ENCODE measurements at regions not wholly inside any gene's neighbourhood (a gene's known extent, or its start where the extent isn't known, plus 50 kb on each side); places are given as distances from the start of the nearest gene placed in this dataset.
"Not testable (repeated sequence)": the region's sequence is repeated elsewhere in the genome, so short reads cannot be mapped to it uniquely, and the experiment has no call there.

DNA sequence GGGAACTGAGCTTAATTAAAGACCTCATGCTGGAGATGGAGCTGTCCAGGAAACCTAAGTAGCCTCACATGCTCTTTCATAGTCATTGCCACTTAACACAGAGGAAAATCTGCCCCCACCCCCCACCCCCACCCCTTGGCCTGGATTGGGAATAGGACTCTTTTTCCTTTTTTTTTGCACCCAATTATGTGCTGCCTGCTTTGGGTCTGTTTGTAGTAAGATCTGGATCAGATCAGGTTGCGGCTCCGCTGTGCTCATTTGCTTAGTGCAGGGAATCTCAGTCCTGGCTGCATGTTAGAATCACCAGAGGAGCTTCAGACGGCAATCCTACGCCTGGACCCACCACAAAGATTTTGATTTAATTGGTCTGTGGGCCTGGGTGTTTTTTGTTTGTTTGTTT is 219.0 kb downstream of the UTP18 start:
- peaks cover 0 to 6% of the 10 kb centered on the region in 2 donors for H3K9me3 Mint-ChIP-seq
- peaks cover 7% of the 10 kb centered on the region for H3K9me3 ChIP-seq (ENCODE audit: control insufficient read depth, insufficient read depth, low read length)
- 79% methylated on average over 4 of the region's 4 CpGs for whole genome bisulfite sequencing (ENCODE audit: insufficient coverage)
- peaks cover 12% of the 10 kb centered on the region for H3K36me3 Mint-ChIP-seq
- ATAC-seq (no peak), DNase-seq (no peak)
- no peak overlapping the region for H3K4me3 Mint-ChIP-seq
- H3K27me3 ChIP-seq (ENCODE audit: control insufficient read depth, insufficient read depth, low read length) = peaks cover 2% of the 10 kb centered on the region
- H3K27ac ChIP-seq (ENCODE audit: low read length) = no peak overlapping the region
- no peaks in the 10 kb centered on the region for H3K4me1 ChIP-seq (ENCODE audit: control insufficient read depth, insufficient read depth, low read length)
- no peaks in the 10 kb centered on the region for H3K36me3 ChIP-seq (ENCODE audit: control insufficient read depth, insufficient read depth, low read length)
- TF ChIP-seq, protein P1, sequence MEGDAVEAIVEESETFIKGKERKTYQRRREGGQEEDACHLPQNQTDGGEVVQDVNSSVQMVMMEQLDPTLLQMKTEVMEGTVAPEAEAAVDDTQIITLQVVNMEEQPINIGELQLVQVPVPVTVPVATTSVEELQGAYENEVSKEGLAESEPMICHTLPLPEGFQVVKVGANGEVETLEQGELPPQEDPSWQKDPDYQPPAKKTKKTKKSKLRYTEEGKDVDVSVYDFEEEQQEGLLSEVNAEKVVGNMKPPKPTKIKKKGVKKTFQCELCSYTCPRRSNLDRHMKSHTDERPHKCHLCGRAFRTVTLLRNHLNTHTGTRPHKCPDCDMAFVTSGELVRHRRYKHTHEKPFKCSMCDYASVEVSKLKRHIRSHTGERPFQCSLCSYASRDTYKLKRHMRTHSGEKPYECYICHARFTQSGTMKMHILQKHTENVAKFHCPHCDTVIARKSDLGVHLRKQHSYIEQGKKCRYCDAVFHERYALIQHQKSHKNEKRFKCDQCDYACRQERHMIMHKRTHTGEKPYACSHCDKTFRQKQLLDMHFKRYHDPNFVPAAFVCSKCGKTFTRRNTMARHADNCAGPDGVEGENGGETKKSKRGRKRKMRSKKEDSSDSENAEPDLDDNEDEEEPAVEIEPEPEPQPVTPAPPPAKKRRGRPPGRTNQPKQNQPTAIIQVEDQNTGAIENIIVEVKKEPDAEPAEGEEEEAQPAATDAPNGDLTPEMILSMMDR (IDR thresholded peaks at IDR 0.05) = no peak
- no peak overlapping the region for H3K27ac Mint-ChIP-seq
- H3K4me3 ChIP-seq (ENCODE audit: low read length) = no peak overlapping the region
- intact Hi-C loops (cut with micrococcal nuclease) = no loop called here
- peaks cover 6 to 32% of the 10 kb centered on the region in 2 donors for H3K27me3 Mint-ChIP-seq (ENCODE audit: low read depth in 2 of 2)
- no peaks in the 10 kb centered on the region for H3K4me1 Mint-ChIP-seq

- Histone ChIP-seq H3K4me3 (ENCODE audit: low read length) (no peak overlapping the region), H3K4me1 (ENCODE audit: control insufficient read depth, insufficient read depth, low read length) (no peaks in the 10 kb centered on the region), H3K36me3 (ENCODE audit: control insufficient read depth, insufficient read depth, low read length) (no peaks in the 10 kb centered on the region), H3K27ac (ENCODE audit: low read length) (no peak overlapping the region), H3K9me3 (ENCODE audit: control insufficient read depth, insufficient read depth, low read length) (peaks cover 7% of the 10 kb centered on the region), H3K27me3 (ENCODE audit: control insufficient read depth, insufficient read depth, low read length) (peaks cover 2% of the 10 kb centered on the region)
- intact Hi-C loops (cut with micrococcal nuclease) = no loop called here
- Mint-ChIP-seq H3K27ac (no peak overlapping the region), H3K36me3 (peaks cover 12% of the 10 kb centered on the region), H3K9me3 (peaks cover 0 to 6% of the 10 kb centered on the region in 2 donors), H3K4me1 (no peaks in the 10 kb centered on the region), H3K27me3 (ENCODE audit: low read depth in 2 of 2) (peaks cover 3 to 22% of the 10 kb centered on the region in 2 donors), H3K4me3 (no peak overlapping the region)
- ATAC-seq (no peak), DNase-seq (no peak)
- TF ChIP-seq, protein P1 (IDR thresholded peaks at IDR 0.05) = no peak
- 83% methylated on average over 2 of the region's 2 CpGs for whole genome bisulfite sequencing (ENCODE audit: insufficient coverage)
These were observed 221.0 kb downstream of the UTP18 start for GRCh38 chr17:51481370-51481769.

- intact Hi-C loops (cut with micrococcal nuclease); ATAC-seq; H3K27ac ChIP-seq (ENCODE audit: low read length); H3K9me3 Mint-ChIP-seq; H3K4me1 Mint-ChIP-seq; DNase-seq; H3K27me3 ChIP-seq (ENCODE audit: control insufficient read depth, insufficient read depth, low read length); H3K4me3 Mint-ChIP-seq; H3K4me3 ChIP-seq (ENCODE audit: low read length); H3K9me3 ChIP-seq (ENCODE audit: control insufficient read depth, insufficient read depth, low read length); H3K27ac Mint-ChIP-seq; H3K36me3 ChIP-seq (ENCODE audit: control insufficient read depth, insufficient read depth, low read length); H3K4me1 ChIP-seq (ENCODE audit: control insufficient read depth, insufficient read depth, low read length): not testable (repeated sequence)
- Mint-ChIP-seq H3K36me3 (peaks cover 12% of the 10 kb centered on the region), H3K27me3 (ENCODE audit: low read depth in 2 of 2) (peaks cover 3 to 25% of the 10 kb centered on the region in 2 donors)
- no CpG with 5 or more reads among the region's 1 CpG for WGBS (ENCODE audit: insufficient coverage)
These were observed 221.9 kb downstream of the UTP18 start for GRCh38 chr17:51482248-51482647.

- H3K4me3 Mint-ChIP-seq = no peak overlapping the region
- Histone ChIP-seq H3K27ac (ENCODE audit: low read length) (no peak overlapping the region), H3K4me1 (ENCODE audit: control insufficient read depth, insufficient read depth, low read length) (no peaks in the 10 kb centered on the region), H3K9me3 (ENCODE audit: control insufficient read depth, insufficient read depth, low read length) (peaks cover 7% of the 10 kb centered on the region), H3K36me3 (ENCODE audit: control insufficient read depth, insufficient read depth, low read length) (no peaks in the 10 kb centered on the region), H3K27me3 (ENCODE audit: control insufficient read depth, insufficient read depth, low read length) (peaks cover 5% of the 10 kb centered on the region), H3K4me3 (ENCODE audit: low read length) (no peak overlapping the region)
- DNase-seq (no peak), ATAC-seq (no peak)
- peaks cover 9 to 31% of the 10 kb centered on the region in 2 donors for H3K27me3 Mint-ChIP-seq (ENCODE audit: low read depth in 2 of 2)
- no peak overlapping the region for H3K27ac Mint-ChIP-seq
- TF ChIP-seq, protein P1 (IDR thresholded peaks at IDR 0.05) = no peak
- intact Hi-C loops (cut with micrococcal nuclease) = no loop called here
- peaks cover 0 to 5% of the 10 kb centered on the region in 2 donors for H3K4me1 Mint-ChIP-seq
- H3K36me3 Mint-ChIP-seq = peaks cover 8% of the 10 kb centered on the region
- 74% methylated on average over 3 of the region's 4 CpGs for WGBS (ENCODE audit: insufficient coverage)
- peaks cover 0 to 6% of the 10 kb centered on the region in 2 donors for H3K9me3 Mint-ChIP-seq
These were observed 225.7 kb downstream of the UTP18 start for GRCh38 chr17:51486091-51486490.

Measured in natural killer cell (primary cell).